HG03571 (cell line): ENCODE measurements at regions not wholly inside any gene's neighbourhood (a gene's known extent, or its start where the extent isn't known, plus 50 kb on each side); places are given as distances from the start of the nearest gene placed in this dataset.

Experiments
- ATAC-seq: cut with Tn5 transposase; IDR thresholded peaks from one replicate; pipeline ENCODE4 v1.9.1; 2021; ENCODE audit not compliant: unreplicated experiment

DNA sequence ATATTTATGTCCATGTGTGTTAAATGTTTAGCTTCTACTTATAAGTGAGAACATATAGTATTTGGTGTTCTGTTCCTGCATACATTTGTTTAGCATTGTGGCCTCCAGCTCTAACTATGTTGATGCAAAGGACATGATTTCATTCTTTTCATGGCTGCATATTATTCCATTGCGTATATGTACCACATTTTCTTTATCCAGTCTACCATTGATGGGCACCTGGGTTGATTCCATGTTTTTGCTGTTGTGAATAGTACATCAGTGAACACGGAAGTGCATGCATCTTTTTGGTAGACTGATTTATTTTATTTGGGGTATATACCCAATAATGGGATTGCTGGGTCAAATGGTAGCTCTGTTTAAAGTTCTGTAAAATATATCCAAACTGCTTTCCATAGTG, 359.0 kb downstream of the SLCO4C1 start:
- ATAC-seq, result no peak

DNA sequence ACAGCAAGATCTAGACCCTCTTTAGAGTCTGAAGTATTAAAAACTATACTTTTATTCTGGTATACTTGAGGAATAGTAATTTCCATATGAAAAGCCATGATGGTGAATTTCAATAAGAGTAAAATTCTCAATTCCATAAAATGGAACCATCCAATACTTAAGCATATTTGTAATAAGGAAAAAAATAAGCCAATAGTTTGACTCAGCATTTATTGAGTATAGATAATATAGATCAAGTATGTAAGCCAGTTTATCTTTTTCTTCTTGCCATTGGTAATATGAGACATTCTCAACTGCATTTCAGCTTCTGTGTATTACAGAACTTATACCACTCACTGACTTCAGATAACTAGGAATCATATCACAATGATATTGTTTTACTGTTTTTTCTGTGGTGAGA, 361.0 kb downstream of the SLCO4C1 start:
- no peak for ATAC-seq

DNA sequence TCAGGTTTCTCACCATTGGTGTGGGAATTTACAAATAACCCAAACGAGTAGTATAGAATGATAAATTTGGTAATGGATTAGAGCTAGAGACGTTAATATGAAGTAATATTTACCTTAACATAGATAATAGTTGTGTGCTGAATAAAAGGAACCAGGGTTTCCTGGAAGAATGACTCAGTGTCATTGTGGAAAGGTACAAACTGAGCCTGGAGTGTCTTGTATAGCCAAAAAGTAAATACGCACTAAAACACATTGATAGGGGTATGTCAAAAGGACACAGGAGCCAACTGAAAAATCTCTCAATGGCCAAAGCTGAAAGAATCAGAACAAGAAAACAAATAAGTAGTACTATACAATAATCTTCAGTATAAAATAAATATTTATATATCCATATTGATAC, 363.5 kb downstream of the SLCO4C1 start:
- no peak for ATAC-seq

DNA sequence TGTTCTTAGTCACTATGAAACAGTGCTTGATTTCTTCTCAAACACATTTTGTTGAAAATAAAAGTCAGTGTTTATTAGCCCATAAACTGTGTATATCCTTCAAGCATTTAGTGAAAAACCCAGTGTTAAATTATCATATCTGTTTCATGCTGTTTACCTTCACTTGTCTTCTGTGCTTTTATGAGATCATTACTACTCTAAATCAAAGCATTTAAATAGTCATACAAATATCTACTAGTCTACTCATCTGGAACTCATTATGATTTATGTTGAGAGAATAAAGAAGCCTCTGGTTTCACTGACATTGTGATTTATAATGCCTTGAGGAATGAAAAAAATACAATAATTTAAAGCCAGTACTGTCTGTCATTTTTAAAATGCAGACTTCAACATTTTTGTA, 366.5 kb downstream of the SLCO4C1 start:
- no peak for ATAC-seq

DNA sequence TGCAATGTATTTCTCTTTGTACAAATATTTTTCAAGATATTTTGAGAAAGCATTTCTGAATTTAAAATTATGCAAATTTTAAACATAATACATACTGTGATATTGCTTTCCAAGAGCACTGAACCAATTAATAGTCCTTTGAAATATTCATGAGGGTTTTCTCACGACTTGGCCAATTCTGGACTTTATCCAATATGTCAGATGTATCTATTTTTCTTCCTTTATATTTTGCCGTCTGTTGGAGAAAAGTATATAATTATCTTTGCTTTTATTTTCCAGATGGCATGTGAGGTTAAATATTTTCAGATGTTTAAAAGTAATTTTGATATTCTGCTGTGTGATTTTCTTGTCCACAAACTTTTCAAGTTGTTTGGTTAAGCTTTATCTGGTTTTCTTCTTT, 378.9 kb downstream of the SLCO4C1 start:
- ATAC-seq, result no peak

DNA sequence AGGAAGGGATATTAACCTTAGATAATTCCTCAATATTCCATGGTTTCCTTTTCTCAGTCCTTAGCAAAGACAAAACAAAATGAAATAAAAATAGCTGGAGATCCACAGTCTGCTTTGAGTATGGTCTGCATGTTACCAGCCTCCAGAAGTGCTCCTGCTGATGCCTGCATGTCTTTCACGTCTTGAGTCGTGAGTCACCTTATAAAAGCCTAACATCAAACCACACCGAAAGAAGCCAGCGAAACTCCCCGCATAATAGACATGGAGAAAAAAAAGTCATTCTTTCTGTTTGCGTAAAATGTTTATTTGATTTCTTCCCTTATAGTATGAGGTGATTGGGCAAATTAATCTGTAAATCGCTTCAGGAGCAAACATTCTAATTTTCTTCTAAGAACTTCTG, 380.5 kb downstream of the SLCO4C1 start:
- ATAC-seq, result no peak

DNA sequence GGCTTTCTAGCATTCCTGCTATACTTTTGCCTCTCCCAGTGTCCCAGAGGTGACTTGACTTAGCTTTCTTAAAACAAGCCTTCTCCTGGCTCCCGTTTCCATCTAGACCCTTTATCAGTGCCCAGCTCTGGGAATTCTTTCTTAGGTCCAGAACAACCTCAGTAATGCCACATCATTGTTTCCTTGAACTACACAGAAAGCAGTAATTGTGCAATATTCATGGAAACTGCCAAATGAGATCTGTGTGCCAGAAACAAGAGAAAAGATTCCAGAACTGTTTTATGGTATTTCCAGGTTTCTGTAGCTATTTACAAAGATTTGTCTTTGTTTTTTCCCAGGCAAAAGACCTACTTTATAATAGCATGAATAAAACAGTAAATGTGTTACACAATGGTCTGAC, 391.3 kb downstream of the SLCO4C1 start:
- no peak for ATAC-seq

DNA sequence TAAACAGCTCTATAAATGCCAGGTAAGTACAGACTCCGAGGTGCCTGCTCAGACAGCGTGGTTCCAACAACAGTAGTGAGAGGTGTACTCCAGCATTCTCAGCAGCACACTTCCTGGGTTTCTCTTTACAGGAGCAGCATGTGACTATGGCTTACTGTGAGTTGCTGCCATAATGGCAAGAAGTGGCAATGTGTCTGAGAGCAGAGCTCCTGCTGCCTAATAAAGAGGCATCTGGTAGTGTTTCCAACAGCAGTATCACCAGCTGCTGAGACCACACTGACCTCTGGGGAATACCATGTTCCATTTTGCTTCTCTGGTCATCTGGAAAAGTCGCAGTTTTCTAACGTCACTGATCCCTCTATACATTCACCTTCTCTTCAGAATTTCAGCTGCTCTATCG, 398.2 kb downstream of the SLCO4C1 start:
- no peak for ATAC-seq

DNA sequence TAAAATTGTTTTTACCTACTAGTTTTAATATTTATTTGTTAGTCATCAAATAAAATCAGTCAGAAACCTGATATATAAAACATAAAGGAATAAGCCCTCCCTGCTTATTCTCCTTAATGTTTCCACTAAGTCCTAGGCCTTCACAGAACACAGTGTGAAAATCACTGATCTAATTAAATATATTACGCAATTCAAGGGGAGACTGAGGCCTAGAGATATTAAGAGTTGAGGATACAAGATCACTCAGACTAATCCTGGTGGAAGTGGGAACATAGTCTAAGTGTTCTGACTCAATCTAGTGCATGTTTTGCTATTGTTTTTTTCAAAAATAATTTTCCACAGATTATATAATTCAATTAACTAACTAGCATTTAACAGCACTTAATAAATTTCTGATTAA, 401.1 kb downstream of the SLCO4C1 start:
- no peak for ATAC-seq

DNA sequence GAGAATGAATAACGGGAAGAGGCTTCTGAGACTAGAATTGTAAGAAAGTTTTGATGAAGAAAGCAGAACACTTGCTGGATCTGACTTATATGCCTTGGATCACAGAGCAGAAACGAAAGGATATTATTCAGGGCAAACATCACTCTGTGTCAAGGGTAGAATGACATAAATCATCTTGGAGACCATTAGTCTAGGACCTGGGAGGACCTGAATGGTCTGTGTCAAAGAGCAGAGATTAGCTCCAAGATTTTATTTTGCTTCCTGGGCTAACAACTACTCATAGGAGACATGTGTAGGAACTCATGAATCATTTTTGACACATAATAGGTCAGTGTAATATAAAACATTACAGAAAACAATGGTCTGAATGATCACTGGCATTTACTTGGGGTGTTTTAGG, 417.9 kb downstream of the SLCO4C1 start:
- no peak for ATAC-seq

DNA sequence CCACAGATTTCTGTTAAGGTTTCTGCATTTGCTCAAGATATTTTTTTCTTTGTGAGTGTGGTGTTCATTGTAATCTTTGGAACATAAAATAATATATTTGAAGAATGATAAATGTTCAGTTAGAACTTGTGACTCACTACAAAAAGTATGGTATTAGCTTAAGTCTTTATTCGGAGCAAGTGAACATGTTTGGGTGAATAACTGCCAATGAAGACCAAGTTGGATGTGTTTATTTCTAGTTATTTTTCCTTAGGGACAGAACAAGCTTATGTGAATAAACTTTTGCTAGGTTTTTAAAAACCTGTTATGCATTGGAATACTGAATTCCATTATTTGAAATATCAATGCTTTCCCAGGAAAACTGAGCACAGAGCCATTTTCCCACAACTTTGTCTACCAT, 418.6 kb downstream of the SLCO4C1 start:
- ATAC-seq, result no peak

DNA sequence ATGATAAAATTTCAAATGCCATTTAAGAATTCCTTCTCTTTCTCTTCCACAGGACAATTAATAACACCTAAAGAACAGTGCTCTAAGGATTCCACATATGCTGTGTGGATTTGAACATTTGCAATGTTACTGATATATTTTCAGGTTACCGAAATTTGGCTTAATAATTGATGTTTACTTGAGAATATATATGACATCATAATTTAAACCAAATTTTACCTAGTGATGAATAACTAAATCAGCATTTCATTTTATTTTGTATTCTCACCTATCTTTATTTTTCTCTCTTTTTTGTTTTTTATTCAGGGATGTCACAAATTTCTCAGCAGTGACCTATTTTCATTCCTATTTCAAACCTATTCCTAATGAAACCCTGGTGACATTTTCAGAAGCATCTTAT, 429.6 kb downstream of the SLCO4C1 start:
- ATAC-seq, result no peak

DNA sequence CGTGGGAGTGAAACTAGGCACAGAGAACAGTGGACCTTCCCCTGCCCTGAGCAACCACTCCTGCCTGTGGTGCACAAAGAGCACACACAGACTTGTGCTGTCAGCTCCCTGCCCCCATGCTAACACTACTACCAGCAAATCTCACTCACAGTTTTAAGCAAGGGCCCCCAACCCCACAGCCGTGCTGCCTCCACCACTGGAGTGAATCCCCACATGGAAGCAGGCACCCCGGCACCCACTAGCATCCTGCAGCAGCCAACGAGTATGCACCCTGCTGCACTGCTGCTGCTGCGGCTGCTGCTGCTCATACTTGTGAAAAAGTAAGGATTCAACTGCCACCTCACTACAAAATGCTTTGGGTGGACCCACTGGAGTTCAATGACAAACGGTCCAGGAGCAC, 435.5 kb downstream of the SLCO4C1 start:
- ATAC-seq, result no peak

DNA sequence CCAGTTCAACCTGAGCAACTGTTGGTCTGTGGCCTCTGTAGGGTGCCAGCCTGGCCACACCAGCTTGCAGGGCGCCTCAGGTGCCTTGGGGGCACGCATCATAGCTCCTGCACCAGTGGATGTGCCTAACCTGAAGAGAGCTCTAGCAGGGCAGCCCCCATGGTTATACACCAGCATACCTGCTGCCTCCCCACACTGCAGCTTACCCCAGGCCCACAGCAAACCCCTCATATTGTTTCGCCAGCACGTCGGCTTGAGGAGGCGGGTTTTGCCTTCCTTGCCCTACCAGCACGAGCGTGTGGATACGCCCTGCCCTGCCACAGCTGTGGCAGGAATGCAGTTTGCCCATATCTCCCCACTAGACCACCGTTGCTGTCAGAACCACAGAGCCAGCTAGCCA, 435.9 kb downstream of the SLCO4C1 start:
- ATAC-seq, result no peak

DNA sequence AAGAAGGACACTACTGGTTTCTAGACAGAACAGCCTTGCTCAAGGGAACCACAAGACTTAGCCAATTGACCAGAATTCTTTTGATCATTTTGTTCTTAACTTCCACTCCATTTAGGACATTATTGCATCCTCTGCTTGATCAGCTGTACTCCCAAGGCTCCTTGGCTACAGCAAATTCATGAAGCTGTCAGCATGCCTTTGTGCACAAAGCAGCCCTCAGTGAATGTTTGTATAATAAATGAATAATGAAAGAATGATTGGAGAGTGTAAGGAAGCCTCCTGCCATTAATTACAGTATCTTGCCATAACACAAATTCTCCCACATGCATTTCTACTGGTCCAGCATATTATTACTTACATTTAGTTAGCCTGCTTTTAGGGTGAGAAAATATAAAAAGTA, 449.6 kb downstream of the SLCO4C1 start:
- ATAC-seq, result no peak

DNA sequence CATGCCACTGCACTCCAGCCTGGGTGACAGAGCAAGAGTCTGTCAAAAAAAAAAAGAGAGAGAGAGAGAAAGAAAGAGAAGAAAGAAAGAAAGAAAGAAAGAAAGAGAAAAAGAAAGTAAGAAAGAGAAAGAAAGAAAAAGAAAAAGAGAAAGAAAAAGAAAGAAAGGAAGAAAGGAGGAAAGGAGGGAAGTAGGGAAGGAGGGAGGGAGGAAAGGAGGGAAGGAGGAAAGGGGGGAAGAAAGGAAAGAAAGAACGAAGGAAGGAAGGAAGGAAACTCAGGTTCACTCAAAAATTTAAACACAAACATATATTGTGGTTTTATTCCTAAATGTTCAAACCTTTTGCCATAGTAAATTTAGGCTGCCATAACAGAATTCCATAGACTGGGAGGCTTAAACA, 453.0 kb downstream of the SLCO4C1 start:
- ATAC-seq, result no peak

DNA sequence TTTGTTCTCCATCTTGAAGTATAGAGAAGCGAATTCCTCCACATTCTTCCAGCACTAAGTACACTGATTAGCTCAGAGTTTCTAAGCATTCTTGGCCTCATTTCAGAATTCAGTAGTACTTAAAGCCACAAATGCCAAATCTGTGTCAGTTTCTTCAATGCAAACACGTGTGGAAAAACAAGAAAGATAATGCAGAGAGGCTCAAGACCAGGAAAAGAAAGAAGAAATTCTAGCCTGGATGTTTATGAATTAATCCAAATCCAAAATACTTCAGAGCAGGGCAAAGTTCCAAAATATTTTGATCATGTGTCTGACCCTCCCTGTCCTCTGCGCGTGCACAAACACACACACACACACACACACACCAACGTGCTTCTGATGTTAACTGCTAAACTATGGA, 457.6 kb downstream of the SLCO4C1 start:
- ATAC-seq, result no peak

DNA sequence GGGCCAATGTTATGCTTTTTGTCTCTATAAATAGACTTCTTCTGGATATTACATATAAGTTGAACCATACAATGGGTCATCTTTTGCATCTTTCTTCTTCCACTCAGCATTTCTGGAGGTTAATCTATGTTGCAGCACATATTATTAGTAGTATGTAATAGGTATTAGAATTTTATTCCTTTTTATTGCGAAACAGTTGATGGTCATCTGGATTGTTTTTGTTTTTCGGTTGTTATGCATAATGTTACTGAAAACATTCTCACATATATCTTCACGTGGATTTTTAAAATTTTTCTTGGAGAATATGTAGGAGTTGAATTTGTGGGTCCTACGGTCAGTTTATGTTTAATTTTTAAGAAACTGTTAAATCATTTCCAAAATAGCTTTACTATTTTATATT, 466.8 kb downstream of the SLCO4C1 start:
- no peak for ATAC-seq

DNA sequence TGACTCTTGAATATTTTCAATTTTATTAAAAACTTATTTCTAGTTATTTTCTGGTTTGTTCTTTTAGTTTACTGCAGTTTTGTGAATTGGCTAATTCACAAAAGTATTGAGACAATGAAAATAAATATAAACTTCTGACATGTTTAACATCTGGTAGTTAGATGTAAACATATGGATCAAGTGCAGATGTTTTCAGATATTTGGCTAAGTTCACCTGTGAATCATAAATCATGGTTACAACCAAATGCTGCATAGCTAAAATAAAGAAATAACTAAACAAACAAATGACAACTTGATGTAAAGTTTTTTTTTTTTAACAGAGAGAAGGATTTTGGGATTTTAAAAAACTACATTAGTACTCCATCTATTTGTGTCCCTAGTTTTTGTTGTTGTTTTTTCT, 484.6 kb downstream of the SLCO4C1 start:
- ATAC-seq, result no peak

DNA sequence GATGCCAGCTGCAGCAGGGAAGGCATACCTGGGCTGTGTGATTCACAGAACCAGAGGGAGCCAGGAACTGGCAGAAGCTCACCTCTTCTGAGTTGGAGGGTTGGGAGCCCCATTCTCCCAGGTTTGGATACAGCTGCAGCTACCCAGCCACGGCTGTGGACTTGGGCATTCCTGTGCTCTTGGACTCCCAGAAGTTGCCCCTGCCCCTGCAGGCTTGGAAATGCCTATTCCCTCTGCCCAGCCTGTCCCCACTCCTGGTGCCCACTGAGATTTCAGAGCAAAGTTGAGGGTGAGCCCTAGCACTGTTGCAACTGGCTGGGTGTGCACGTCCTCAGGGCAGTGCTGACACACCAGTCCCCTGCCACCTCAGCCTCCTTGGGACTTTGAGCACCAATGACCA, 489.7 kb downstream of the SLCO4C1 start:
- no peak for ATAC-seq

DNA sequence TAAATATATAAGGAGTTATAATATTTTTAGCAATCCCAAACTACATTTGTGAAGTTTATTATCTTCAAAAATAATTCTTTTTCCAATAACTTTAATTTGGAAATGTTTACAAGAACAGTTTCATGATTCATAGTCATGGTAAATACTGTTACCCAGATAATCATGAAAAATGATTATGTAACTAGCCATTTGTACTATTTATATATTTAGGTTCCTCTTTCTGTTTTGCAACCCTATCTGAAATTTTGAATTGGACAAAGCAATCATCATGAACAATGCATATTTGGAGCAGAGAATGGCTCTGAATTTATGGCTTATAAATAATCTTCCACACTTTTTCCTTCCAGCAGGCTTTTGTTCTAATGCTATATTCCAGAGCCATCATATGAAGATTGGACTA, 499.7 kb downstream of the SLCO4C1 start:
- no peak for ATAC-seq

DNA sequence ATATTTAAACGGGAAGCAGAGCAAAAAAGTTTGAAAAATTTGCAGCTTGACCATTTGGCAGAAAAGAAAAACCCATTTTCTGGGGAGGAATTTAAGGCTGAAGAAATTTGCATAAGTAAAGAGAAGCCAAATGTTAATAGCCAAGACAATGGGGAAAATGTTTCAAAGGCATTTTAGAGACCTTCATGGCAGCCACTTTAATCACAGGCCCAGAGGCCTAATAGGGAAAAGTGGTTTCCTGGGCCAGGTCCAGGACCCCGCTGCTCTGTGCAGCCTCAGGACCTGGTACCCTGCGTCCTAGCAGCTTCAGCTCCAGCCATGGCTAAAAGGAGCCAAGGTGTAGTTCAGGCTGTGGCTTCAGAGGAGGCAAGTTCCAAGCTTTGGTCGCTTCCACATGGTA, 507.3 kb downstream of the SLCO4C1 start:
- ATAC-seq, result no peak

DNA sequence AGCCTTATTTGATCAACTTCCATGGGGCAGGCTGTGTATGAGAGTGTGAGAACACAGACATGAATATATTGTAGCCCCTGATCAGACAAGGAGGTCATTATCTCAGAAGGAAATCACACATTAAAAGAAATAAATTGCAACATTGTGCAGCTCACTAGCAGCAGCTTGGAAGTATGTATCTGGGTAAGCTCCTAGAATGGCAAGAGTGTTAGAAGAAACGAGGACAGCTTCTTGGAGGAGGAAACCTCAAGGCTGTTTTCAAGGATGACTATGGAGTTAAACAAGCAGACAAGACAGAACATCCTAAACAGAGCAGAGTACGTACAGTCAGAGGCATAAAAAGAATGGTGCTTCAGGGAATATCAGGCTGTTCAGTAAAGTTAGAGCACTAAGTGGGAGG, 511.0 kb downstream of the SLCO4C1 start:
- no peak for ATAC-seq
